ENCODE measurements at regions not wholly inside any gene's neighbourhood (a gene's known extent, or its start where the extent isn't known, plus 50 kb on each side); places are given as distances from the start of the nearest gene placed in this dataset.

DNA sequence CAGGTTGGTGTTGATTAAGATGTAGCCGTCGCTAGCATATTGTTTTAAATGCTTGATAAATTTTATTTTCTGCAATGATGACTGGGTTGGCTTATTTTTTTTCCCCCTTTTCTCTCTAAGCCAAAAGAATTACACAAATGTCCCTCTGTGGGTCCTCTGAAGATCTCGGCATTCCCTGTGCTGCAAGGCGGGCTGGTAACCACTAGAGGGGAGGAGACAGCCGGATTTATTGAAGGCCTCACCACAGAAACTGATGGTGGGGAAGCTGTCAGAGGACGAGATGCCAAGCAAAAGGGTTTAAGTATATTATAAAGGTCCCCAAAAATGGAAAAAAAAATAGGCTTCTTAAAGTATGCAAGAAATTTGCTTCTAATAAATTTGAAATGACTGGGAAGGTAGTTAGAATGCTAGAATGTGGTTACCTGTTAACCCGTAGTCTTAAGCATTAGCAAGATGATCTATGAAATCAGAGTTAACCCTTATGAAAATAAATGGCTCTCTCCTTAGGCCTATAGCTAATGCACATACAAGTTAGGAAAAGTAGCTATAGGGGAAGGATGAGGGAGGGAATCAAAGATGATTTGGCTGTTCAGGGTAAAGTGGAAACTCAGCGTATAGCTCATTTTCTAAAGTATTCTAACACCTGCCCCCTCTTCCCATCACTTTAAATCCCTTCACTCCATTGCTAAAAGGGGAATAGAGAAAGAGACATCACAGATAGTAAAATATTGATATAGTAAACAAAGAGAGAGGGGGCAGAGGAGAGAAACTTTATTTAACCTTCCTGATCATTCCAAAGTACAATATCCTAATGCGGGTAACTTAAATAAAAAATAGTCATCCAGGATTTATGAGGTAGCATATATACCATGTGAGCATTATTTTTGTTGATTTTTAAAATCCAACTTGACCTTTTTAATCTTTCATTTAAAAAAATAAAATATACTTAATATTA, 894.5 kb upstream of the POU3F3 start:
- DNase-seq (ENCODE audit: low spot score): peak; percentile 55

GRCh38 chr2:103960129-103960513, 893.8 kb upstream of the POU3F3 start:
- DNase-seq (ENCODE audit: low spot score): no peak

DNA sequence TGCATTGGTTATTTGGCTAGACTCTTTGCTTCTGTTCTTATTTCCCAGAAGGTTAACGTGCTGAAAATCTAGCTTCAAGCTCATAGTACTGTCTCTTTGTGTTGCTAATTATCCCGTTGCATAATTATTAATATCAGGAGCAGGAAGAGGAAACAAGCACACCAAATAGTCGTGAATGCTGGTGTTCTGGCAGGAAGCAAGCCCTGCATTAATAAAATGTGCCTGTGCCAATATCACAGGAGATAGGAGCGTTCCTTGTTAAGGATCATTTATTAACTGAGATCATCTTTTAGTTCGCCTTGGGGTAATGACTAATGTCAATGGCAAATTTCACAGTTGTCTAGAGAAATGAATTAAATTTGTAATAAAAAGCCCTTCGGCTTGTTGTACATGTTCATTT, 893.0 kb upstream of the POU3F3 start:
- DNase-seq (ENCODE audit: low spot score): no peak

DNA sequence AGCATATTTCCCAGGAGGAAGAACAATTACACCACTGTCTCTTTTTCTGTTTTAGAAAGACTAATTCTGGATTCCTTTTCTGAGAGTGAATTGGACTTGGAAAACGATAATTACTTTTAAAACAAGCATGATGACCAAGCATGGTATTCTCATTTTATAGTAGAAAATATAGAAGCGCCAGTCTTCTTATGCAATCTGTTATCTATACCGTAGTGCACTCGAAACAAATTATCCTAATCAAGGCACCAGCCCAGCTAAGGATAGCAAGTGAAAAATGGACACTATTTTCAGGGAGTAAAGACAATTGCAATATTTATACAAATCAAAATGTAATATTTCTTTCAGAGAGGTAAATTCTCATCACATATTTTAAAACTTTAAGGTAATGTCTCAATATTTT, 892.1 kb upstream of the POU3F3 start:
- no peak for DNase-seq (ENCODE audit: low spot score)

GRCh38 chr2:103962670-103963069, 891.2 kb upstream of the POU3F3 start:
- DNase-seq (ENCODE audit: low spot score): no peak

- peak; percentile 23 for DNase-seq (ENCODE audit: low spot score)
Measured at GRCh38 chr2:103963146-103963725, 890.7 kb upstream of the POU3F3 start.

DNA sequence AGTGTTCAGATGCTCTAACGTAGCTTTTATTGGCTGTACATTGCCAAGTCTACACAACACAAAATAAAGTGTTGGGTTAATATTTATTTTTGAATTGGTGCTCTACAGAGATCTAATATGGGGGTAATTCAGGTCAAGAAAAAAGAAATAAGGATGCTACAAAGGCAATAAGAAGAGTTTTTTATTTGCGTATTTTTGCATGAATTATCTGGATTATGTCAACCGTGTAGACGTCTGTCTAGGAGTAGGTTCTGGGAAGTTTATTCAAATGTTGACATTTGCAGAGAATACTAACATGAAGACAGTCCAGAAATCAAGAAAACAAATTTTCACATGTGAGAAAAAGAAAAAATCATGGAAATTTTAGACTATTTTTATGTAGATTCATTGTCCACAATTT, 876.7 kb upstream of the POU3F3 start:
- DNase-seq (ENCODE audit: low spot score): no peak

- DNase-seq (ENCODE audit: low spot score): no peak
Measured at GRCh38 chr2:103977668-103978067, 876.2 kb upstream of the POU3F3 start.

DNA sequence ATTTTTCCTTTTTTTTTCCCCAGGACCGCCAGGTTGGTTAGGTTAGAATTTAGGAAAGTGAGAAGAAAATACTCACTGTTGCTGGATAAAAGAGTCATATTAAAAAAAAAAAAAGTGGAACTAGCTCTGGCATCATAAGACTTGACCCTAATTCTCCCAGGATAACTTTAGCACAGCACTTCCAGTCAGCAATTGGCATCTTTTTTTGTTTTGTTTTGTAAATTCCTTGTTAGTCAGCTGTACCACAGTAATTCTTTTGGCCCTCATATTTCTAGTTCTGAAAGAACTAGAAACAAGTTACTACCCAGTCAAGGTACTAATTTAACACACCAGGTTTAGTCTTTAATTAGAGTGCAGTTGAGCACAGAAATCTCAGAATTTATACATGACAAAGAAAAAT, 873.5 kb upstream of the POU3F3 start:
- no peak for DNase-seq (ENCODE audit: low spot score)

DNA sequence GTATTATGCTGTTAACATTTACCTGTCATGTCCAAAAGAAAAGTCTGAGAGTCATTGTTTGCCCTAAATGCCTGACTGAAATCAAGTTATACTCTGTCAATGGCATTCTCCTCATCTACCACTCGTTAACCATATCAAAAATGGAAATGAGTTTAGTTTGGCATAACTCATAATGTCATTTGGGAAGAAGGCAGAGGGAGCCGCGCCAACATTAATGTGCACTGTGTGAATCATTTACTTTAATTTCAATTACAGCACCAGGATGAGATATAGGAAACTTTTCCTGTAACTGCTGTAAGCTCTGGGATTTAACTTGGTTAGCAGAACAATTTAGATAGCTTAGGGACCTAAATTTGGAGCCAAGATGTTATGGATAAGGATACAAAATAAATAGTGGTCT, 871.2 kb upstream of the POU3F3 start:
- DNase-seq (ENCODE audit: low spot score): no peak

DNA sequence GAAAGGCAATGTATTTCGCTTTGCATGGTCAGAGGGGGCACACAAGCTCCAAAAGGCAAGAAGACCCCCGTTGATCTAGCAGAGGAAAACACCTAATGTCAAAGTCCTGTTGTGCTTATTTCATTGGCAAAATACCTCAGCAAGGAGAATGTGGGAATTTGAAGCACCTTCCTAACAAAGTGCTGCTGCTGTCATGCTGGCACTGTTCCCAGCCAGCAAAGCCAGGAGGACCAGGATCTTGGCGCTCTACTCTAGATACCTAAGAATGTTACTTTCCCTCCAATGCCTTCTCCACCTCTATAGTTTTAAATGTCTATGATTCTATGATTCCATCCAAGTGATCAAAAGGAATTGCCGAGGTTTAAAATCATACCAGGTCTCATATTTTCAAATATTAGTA, 867.9 kb upstream of the POU3F3 start:
- DNase-seq (ENCODE audit: low spot score): no peak

GRCh38 chr2:103991591-103991990, 862.3 kb upstream of the POU3F3 start:
- DNase-seq (ENCODE audit: low spot score): no peak

GRCh38 chr2:104004821-104005220, 849.1 kb upstream of the POU3F3 start:
- no peak for DNase-seq (ENCODE audit: low spot score)

DNA sequence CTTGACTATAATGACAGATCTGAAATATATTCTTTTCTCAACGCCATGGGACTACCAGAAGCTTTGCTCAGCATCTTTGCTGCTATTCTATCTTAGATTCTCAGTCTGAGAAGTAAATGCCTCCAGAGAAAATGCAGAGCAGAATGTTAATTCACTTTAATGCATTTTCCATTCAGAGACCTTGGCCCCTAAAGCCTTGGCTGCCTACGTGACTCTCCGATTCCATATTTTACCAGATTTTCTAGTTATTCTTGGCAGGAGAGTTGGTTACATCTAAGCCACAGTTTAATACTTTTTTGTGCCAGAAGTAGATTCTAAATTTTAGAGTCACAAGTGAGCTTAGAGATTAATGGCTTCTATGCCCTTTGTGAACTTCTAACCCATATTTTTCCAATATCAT, 837.1 kb upstream of the POU3F3 start:
- DNase-seq (ENCODE audit: low spot score): no peak

- no peak for DNase-seq (ENCODE audit: low spot score)
Measured at GRCh38 chr2:104023306-104023705, 830.6 kb upstream of the POU3F3 start.

DNA sequence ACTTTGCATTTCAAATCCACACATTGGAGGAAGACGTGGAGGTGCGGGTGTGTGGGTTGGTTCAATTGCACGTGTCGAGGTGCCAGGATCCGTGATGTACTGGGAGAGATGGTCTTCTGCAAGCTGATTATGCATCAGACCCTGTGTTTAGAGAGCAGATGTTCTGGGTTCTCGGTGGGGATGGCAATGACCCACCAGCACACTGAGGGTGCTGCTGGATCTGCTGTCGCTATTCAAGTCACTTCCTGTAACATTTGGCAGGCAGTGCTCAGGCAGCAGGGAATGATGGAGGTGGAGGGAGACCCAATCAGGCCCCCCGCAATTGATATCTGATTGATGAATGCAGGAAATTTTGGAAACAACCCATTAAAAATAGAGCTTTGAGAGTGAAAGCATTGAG, 830.1 kb upstream of the POU3F3 start:
- DNase-seq (ENCODE audit: low spot score): no peak

DNA sequence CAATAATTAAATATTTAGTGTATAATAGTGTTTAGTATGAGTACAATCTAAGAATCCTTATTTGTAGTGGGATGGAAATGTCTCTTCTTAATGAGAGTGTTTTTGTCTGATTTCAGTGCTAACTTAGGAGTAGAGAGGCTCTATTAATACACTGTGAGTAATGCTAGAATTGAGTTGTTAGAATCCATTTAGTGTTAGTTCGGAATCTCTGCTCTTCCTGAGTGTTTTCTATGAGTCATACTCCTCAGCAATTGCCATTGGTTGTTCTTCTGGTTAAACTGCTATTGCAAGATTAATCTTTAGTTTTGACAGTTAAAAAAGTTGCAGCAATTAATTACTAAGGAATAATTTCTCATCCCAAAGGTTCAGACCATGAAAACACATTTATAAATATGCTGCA, 828.6 kb upstream of the POU3F3 start:
- peak; percentile 22 for DNase-seq (ENCODE audit: low spot score)

DNA sequence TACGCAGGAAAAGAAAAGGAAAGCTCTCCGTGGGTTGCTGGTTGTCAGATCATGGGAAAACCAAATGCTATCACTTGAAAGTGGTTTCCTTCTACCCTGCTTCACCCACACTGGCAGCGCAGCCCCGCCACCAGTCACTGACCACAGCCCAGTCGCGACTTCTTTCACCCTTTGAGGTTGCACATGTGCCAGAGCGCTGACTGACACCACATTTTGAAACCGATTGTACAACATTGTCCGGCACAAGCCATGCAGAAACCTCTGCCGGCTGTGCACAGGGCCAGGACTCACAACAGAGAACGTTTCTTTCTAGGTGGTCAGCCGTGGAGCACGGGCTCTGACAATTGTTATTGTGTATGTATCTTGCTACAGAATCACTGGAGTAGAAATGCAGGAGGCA, 827.2 kb upstream of the POU3F3 start:
- no peak for DNase-seq (ENCODE audit: low spot score)

DNA sequence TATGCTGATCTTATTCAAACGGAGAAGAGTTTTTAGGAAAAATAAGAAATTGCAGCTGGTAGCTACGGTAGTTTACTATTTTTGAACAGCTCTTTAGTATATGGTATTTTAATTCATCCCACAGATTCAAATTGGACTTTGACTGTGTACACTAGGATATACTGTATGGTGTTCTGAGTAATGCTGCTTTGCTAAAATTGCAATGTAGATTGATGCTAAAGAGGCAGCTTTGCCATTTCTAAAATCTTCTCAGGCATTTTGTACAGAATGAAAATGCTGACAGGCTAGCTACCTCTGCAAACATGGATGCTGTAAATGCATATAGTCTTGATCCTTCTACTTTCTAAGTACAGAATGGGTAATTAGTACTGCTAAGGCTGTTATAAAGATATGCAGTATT, 826.6 kb upstream of the POU3F3 start:
- no peak for DNase-seq (ENCODE audit: low spot score)

DNA sequence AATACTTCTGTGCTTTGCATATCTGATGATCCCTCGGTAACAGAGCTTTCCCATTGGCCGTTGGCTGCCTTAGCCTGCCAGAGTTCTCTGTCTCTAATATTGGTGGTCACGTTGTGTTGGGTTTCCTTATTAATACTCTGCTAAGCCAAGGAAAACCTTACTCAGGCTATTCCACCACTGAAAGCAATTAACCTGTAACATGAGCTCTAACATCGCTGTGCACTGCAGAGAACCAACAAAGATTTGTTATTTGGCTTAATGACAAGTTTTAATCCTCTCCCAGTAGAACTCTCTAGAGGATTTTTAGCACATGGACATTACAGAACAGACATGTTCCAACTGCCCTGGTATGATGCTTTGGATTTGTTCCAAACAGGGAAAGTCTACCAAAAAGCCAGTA, 825.9 kb upstream of the POU3F3 start:
- no peak for DNase-seq (ENCODE audit: low spot score)

- peak; percentile 66 for DNase-seq (ENCODE audit: low spot score)
Measured at GRCh38 chr2:104033399-104033798, 820.5 kb upstream of the POU3F3 start.

DNA sequence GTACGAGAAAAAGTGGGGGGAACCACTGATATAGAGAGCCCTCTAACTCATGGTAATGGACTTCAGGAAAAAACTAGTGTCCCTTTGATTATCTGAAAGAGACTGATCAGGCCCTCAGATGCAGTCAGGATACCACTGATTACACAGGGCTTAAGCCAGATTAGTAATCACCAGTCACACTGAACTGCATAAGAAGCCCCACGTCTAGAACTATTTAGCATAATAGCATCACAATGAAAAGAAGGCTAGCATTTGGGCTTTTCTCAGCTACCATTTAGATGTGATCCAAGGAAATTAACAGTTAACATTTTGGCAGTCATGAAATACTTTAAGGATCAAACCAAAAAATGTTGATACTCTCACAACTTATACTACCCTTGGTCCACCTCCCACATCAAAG, 813.1 kb upstream of the POU3F3 start:
- no peak for DNase-seq (ENCODE audit: low spot score)

DNA sequence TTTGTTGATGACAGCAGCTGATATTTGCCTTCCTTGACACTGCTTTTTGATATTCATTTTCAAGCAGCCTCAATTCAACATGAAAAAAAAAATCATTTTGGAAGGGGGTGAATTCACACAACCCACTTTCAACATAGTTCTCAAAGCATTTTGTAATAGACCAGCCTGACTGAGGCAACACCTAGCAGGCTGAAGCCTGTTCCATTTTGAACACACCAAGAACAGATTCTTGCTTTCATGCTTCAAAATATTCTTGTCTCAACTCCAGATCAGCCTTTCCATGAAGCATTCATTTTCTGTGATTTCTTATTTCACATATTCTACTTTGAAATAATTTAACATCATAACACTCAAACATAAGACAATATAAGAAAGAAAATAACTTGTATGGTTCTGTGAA, 812.6 kb upstream of the POU3F3 start:
- DNase-seq (ENCODE audit: low spot score): no peak

DNA sequence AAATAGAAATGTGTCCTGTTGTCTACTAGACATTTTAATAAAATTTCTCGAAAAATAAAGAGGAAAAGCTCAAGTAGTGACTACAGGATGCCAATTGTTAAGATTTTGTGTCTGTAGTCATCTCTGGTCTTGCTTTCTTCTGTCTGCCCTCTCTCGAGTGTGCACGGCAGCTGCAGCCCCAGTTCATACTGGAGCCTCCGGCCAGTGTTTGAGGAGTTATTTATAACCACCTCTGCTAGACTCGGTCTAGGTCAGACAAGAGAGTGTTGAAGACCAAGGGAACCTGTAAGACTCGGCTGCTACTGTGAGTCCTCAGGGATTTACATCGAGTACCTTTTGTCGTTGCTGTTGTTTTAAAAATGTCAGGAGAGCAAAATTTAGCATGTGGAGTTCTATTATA, 810.1 kb upstream of the POU3F3 start:
- DNase-seq (ENCODE audit: low spot score): no peak
